ENCODE measurements at regions not wholly inside any gene's neighbourhood (a gene's known extent, or its start where the extent isn't known, plus 50 kb on each side); places are given as distances from the start of the nearest gene placed in this dataset.
"Not testable (repeated sequence)": the region's sequence is repeated elsewhere in the genome, so short reads cannot be mapped to it uniquely, and the experiment has no call there.

DNA sequence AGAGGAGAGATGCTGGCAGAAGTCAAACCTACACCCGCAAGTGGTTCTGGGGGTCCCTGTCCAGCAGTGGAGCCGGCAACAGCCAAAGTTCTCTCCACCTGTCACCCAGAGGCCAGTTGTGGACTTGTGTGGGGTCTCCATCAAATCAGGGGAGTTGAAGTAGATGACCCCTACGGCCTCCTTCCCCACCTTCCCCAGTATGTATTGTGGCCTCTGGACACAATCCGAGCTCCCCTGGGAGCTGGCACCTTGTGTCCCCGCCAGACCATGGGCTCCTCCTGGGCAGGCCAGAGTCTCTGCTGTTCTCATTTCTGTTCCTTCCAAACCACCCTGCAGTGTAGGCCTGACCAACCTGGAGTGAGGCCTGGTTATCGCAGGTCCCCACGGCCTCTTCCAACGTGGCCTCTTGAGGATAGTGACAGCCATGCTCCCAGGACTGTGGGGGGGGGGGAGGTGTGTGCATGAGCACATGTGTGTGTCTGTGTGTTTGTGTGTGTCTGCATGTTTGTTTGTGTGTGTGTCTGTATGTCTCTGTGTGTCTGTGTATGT is 246.4 kb downstream of the MATN1 start:
- no peak for DNase-seq

DNA sequence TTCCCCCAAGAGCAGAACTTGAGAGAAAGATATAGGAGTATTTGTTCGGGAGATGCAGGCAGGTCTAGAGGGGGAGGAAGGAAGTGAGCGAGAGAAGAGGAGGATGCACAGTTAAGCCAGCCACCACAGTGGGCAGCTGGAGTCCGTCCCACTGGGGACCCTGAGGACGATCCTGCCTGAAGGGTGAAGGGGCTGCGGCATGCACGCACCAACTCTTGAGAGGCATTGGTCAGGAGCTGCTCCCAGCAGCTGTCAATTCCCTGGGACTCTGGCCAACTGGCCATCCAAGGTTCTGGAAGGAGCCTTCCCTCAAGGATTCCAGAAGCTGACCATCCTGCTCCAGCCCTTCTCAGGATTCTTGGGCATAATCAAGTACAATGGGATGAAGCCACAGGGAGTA is 246.9 kb downstream of the MATN1 start:
- no peak for DNase-seq

DNA sequence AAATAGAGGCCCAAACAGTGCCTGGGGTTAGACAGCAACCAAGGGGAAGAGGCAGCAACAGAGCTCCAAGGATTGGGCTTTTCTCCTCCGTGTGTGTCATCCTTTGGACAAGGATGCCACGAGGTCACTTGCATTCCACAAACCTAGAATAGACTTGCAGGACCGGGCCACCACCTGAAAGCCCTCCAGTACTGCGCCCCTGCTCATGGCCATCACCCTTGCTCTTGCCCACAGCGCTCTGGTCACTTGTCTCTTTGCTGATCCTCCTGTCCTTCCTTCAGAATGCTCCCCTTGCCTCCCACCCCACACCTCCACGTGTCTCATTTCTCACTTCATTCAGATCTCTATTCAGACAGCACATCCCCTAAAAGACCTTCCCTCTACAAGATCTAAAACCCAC is 247.4 kb downstream of the MATN1 start:
- DNase-seq = no peak

DNA sequence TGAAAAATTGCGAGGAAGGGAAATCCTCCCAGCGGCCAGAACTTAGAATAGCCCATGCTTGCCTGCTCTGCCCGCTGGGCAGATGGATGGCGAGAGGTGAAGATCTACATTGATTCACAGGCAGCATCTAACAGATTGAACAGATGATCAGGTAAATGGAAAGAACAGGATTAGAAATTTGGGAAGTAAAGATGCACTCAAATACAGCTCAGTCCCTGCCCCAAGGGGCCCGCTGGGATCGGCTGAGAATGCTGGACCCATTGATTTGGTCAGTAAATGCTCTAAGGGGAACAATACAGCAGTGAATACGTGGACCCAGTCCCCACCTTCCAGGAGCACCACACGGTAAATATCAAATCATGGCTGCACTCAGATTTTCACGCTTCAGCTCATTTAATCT is 248.2 kb downstream of the MATN1 start:
- DNase-seq = no peak

DNA sequence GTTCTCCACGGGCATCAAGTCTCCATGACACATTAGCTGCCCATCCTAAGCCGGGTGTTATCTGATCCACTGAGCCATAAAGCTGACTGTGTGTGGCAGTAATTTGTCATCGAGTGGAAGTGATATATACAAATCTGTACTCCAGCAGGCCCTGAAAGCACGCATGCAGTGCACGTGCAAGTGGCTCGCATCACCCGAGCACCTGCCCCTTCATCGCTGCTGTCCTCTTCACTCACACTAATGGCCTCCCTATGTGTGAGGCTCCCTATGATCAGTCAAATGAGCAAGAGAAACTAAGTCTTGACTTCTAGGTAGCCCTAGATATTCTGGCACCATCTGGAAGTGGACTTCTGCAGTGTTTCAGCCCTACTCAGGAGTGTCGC is 248.6 kb downstream of the MATN1 start:
- no peak for DNase-seq

DNA sequence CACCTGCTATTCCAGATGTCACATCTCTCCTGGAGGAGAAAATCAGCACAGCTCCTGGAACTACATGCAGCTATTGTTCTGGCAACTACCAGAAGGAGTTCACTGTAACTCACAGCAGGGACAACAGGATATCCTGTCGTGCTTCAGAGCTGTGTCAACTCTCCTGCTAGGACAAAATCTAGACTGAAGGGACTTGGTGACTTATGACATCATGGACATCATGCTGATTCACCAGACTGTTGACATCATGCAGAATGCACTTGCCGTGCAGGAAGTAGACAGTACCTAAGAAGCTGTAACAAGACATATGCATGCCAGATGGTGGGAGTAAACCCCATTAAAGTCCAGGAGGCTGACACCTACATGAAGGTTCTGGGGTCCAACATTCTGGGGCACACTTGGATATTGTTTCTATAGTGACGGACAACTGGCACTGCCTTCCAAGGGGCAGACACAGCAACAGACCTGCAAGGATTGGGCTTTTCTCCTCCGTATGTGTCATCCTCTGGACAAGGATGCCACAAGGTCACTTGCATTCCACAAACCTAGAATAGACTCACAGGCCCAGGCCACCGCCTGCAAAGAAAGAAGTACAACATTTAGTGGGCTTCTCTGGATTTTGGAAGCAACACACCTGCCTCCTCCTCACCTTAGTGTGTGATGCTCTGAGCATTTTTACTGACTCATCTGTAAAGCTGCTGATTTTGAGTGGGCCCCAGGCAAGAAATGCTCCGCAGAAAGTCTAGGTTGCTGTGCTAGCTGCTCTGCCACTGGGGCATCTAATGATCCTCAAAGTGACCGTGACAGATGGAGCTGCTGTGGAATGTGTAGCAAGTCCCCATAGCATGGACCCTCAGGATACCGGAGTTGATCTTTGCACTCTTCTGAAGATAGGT is 249.2 kb downstream of the MATN1 start:
- no peak for DNase-seq

DNA sequence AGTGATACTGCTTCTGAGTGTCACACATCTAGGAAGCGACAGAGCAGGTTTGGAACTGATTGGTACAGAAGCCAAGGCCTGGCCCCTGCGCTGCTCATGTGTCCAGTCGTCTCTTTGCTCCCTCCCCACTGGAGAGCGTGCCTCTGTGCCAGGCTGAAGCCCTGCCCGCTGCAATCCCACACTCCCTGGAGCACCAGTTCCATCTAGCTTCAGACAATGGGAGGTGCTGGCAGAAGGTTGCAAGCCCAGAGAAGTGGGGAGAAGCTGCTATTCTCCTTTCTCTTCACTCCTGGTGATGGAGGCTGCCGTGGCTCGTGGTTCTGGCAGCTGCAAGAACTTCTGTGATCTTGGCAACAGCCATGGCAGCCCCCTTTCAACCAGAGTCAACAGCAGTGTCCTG is 250.9 kb downstream of the MATN1 start:
- no peak for DNase-seq

DNA sequence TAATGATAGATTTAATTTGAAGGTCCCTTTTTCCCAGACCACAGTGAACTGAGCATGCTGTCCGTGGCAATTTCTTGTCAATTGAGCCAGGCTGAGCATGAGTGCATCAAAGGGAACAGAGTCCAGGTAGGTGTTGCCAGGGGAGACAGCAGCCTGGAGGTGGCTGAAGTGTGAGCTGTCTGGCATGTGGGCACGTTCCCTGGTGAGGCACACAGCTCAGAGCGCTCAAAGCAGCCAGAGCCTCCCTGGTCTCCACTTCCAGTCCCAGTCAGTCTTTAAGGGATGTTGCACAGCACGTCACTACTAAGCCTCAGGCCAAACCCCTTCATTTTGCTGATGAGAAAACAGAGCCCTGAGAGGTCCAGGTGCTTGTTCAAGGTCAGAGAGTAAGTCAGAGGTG is 251.4 kb downstream of the MATN1 start:
- DNase-seq = no peak

DNA sequence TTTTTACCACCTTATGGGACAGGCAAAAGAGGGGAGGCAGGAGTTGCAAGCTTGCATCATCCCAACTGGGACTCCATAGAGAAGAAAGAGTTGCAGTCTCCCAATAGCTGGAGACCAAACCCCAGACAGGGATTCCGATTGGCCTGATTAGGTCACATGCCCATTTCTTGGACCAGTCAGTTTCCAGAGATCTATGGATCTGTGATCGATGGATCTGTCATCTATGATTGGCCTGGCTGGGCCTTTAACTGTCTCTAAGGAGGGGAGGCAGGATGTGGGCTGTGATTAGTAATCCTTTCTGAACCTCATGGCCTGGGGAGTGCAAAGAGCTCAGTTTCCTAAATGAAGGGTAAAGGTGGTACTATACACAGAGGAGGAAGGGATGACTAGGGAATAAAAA is 252.1 kb downstream of the MATN1 start:
- DNase-seq = no peak

DNA sequence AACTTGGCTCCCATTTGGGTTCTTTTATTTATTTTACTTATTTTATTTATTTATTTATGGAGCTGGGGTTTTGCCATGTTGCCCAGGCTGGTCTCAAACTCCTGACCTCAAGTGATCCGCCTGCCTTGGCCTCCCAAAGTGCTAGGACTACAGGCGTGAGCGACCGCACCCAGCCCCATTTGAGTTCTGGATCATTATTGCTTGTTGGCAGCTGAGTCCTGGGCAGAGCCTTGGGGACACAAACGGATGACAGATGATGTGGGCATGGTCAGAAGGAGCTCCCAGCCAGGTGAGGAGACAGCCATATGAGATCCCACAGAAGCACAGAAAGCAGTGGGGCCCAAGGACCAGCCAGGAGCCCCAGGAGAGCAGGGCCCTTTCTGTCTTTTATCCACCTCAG is 254.0 kb downstream of the MATN1 start:
- DNase-seq = no peak

DNA sequence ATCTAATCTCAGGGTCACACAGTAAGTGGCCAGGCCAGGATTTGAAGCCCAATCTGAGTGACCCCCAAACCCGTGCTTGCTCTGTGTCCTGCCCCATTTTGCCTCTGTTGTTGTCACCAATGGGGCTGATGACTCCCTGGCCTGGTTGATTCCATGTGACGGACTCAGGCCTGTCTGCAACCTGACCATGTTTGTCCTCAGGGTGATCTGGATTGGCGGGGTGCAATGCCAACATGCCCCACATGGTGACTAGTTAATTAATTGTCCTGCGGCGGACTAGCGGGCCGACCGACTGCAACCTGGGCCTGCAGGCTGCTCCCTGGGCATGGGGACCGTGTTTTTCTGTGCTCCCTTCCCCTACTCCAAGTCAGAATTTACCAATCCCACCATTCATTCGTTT is 256.3 kb downstream of the MATN1 start:
- no peak for DNase-seq

DNA sequence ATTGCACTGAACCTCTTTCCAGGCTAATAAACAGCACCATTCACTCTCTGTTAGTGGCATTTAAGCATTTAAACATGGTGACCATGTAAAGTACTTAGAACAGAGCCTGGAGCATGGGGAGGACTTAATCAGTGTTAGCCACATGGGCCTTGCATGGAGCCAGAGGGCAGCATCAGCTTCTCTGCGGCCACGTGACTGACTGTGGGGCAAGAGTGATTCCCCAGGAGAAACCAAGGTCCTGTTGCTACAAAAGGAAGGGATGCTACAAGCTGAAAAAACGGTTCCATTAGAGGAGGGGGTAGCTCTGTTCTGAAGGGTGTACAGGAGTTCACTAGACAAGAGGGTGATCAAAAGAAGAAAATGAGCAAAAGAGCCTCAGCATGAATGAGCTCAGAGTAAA is 256.8 kb downstream of the MATN1 start:
- DNase-seq = no peak

DNA sequence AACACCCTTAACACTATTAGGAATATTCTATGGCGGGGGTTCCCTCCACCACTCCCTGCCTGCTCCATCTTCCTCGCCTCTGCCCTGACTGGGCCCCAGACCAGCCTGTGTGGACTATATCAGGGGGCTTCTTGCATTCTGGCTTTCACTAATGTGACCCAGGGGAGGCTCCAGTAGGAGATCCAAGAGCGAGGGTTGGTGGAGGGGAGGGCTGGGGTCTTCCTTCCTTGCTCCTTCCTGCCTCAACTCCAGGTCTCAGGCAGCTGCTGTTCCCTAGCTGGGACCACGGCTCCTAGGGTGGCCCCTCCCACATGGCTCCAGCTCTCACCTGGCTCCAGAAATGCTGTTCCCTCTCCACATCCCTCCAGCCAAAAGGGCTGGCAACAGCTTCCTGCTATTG is 257.4 kb downstream of the MATN1 start:
- no peak for DNase-seq

DNA sequence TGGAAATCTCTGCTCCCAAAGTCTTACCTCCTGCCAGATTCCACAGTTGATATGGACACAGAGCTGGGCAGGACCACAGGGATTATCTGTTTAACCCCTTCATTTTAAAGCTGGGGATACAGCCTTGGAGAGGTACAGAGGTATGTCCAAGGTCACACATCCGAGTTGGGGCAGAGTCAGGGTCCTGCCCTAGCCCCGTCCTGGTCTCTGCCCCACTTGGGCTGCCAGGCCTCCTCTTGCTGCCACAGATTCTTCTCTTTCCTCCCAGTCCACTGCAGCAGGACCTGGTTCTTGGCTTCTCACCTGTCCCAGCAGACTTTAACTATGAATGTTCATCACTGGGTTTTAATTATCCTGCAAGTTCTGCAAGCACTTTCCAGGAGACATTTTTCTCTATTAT is 258.3 kb downstream of the MATN1 start:
- DNase-seq = no peak

DNA sequence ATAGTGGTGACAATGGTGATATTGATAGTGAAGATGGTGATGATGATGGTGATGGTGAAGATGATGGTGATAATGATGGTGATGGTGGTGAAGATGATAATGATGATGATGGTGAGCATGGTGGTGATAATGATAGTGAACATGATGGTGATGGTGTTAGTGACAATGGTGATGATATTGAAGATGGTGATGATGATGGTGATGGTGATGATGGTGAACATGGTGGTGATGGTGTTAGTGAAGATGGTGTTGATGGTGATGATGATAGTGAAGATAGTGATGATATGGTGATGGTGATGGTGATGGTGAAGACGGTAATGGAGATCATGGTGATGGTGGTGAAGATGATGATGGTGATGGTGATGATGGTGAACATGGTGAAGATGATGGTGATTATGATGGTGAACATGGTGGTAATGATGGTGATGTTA is 259.2 kb downstream of the MATN1 start:
- no peak for DNase-seq

DNA sequence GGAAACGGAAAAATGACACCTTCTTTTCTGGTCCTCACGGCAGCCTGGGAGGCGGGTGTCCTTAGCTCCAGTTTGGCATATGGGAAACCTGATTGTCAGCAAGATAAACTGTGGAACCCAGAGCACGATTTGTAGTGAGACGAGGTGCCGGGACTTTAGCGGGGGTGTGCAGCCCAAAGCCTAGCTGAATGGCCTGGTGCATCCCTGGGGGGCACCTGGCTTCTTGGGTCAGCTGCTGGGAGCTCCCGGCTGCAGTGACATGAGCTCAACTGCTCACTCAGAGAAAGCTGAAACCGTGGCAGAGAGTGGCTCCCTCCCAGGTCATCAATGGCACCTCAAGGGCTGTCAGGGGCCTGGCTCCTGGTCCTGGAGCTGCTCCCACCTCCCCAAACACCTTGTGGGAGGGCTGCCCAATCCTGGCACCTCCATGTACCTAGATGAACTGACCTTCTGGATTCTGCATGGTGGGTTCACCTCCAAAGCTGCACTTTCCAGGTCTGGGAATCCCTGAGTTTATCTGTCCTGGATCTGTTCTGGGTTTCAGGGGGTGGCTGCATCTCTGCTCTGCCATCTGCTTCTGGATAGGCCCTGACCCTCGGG is 260.5 kb downstream of the MATN1 start:
- no peak for DNase-seq

DNA sequence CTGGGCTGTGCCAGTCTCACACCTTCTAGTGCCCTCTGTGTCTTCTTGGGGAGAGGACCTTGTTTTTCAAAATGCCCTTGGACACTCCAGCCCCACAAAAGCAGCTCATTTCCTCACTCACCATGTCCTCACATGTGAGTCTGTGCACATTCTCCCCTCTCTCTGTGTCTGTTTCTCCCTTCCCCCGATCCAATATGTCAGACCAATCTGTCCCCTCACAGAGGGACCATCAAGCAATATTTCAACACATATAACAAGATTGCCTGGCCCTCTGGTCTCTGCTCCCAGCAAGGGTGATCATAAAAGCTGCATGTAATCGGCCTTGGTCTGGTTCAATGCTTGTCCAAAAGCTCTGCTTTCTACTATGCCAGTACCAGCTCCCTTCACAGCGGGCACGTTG is 261.2 kb downstream of the MATN1 start:
- no peak for DNase-seq

DNA sequence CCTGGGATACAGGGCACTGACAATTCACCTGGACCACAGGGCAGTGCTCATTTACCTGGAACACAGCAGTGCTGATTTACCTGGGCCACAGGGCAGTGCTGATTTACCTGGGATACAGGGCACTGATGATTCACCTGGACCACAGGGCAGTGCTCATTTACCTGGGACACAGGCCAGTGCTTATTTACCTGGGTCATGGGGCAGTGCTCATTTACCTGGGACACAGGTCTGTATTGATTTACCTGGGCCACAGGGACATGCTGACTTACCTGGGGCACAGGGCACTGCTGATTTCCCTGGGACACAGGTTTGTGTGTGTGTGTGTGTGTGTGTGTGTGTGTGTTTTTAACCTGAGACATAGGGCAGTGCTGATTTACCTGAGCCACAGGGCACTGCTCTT is 261.7 kb downstream of the MATN1 start:
- DNase-seq = no peak

DNA sequence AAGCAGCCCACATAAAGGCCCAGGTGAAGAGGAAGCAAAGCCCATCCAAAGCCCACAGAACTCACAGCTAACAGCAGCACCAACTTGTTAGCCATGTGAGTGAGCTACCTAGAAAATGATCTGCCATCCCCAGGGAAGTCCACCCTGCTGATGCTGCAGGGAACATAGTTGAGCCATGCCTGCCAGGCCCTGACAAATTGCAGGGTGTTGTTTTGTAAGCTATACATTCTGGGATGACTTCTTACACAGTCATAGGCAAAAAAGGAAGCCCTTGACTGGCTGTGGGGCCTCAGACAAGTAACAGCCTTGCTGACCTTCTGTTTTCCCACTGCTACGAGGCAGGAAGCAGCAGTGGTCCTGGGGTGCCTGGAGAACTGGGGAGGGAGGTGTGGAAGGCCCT is 262.7 kb downstream of the MATN1 start:
- DNase-seq = no peak

DNA sequence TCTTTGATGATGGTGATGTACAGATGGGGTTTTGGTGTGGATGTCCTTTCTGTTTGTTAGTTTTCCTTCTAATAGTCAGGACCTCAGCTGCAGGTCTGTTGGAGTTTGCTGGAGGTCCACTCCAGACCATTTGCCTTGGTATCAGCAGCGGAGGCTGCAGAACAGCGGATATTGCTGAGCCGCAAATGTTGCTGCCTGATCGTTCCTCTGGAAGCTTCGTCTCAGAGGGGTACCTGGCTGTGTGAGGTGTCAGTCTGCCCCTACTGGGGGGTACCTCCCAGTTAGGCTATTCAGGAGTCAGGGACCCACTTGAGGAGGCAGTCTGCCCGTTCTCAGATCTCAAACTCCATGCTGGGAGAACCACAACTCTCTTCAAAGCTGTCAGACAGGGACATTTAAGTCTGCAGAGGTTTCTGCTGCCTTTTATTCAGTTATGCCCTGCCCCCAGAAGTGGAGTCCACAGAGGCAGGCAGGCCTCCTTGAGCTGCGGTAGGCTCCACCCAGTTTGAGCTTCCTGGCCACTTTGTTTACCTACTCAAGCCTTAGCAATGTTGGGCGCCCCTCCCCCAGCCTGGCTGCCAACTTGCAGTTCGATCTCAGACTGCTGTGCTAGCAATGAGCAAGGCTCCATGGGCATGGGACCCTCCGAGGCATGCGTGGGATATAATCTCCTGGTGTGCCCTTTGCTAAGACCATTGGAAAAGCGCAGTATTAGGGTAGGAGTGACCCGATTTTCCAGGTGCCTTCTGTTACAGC is 264.5 kb downstream of the MATN1 start:
- DNase-seq = not testable (repeated sequence)

DNA sequence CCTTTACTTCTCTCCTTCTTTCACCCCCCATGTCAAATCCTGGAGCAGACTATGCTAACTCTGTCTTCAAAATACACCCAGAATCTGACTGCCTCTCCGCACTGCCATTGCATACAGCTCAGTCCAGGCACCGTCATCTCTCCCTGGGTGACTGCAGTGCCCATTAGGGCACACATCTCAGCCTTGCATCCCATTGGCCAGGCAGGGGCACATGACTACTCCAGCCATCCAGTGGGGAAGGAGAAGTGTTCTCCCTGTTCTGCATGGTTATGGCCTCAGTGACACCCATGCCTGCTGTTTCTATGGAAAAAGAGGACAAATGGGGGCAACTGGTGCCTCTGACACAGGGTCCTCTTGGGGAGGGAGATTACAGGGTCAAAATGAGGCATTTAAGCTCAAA is 270.5 kb downstream of the MATN1 start:
- no peak for DNase-seq

DNA sequence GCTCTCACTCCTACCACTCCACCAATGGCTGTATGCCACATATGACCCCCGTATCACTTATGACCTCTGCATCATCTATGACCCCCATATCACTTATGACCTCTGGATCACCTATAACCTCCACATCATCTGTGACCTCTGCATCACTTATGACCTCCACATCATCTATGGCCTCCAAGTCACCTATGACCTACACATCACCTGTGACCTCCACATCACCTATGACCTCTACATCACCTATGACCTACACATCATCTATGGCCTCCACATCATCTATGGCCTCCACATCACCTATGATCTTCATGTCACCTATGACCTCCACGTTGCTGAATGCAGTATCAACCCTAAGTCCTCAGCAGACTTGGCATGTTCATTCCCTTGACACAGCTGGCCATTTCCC is 271.2 kb downstream of the MATN1 start:
- no peak for DNase-seq

DNA sequence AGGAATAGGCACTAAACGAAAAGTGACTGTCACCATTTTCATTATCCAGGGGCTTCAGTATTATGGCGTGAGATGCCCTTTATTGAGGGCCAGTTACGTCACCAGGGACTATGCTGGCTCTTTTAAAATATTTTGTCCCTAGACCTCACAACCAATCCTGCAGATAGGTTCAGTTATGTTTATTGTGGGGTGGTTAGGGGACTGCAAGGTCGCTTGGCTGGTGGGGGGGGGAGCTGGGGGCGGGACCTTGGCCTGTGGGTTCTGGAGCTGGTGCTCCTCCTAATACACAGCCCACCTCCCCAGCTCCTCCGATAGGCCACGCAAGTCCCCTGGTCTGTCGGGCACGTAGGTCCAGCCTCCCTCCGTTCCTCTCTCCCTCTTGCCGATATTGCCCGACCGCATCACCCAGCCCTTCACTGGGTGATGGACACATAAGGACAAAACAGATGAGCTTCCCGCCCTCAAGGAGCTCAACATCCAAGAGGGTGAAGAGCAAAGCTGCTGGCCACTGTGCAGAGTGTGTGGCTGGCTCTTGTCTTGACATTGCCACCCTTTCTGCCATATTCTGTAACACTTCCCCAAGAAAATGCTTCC is 271.8 kb downstream of the MATN1 start:
- no peak for DNase-seq

All from NCI-H446 treated with DMSO at 0.1 percent for 48 hours (cell line).